ENCODE measurements at regions not wholly inside any gene's neighbourhood (a gene's known extent, or its start where the extent isn't known, plus 50 kb on each side); places are given as distances from the start of the nearest gene placed in this dataset.
"Not testable (repeated sequence)": the region's sequence is repeated elsewhere in the genome, so short reads cannot be mapped to it uniquely, and the experiment has no call there.

DNA sequence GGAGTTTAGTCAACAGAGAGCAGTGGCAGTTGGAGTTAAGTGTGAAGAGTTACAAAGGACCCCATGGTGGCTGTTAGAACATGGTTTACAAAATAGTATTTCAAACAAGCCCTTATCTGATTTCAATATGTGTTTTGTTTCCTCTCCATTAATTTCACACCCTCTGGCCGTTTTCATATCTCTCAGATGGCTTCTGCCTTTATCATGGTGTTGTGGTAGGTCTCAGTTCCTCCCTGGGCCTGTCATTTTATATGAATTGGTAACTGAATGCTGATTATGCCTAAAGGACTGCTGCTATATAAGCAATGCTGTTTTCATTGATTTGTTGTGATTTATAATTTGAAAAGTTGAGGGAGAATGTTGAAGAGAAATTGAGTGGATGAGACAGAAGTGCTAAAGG lies 686.7 kb downstream of the NYAP2 start:
- Histone ChIP-seq H3K79me1 (replicated peaks; ENCODE audit: low read length, poor library complexity, severe bottlenecking) (no peaks in the 10 kb centered on the region), H3K4me2 (ENCODE audit: low read length, poor library complexity, severe bottlenecking) (no peak overlapping the region), H3K36me3 (ENCODE audit: control insufficient read depth in 1 of 2, insufficient read depth in 2 of 2, low read depth in 1 of 2, low read length in 2 of 2) (no peaks in the 10 kb centered on the region), H3K4ac (ENCODE audit: low read depth in 1 of 2, low read length in 2 of 2) (no peak overlapping the region), H2BK15ac (ENCODE audit: low read depth, poor library complexity, severe bottlenecking) (no peak overlapping the region), H3K9ac (ENCODE audit: low read length) (no peak overlapping the region), H2BK12ac (ENCODE audit: low read length in 2 of 2) (no peak overlapping the region), H2BK5ac (ENCODE audit: low read depth, low read length, poor library complexity, severe bottlenecking) (no peak overlapping the region), H3K27ac (ENCODE audit: low read length, poor library complexity, severe bottlenecking) (no peak overlapping the region), H2BK120ac (ENCODE audit: low read depth, low read length) (no peak overlapping the region), H4K8ac (ENCODE audit: low read length) (no peak overlapping the region), H2AFZ (ENCODE audit: low read depth, low read length) (no peak overlapping the region), H3K18ac (ENCODE audit: low read depth in 1 of 2, low read length in 2 of 2) (no peak overlapping the region), H3K23ac (ENCODE audit: low read length in 2 of 2) (no peak overlapping the region), H3K9me3 (ENCODE audit: control insufficient read depth, low read length) (no peaks in the 10 kb centered on the region), H3K14ac (ENCODE audit: low read length in 2 of 2) (no peak overlapping the region), H3K27me3 (ENCODE audit: control insufficient read depth in 1 of 2, insufficient read depth in 1 of 2, low read length in 2 of 2) (no peaks in the 10 kb centered on the region), H3K4me1 (ENCODE audit: control insufficient read depth, insufficient read depth, low read depth, low read length) (peaks cover 4% of the 10 kb centered on the region), H3K4me3 (ENCODE audit: insufficient read depth in 1 of 2, low read depth in 1 of 2, low read length in 2 of 2) (no peak overlapping the region), H4K91ac (ENCODE audit: low read length) (no peak overlapping the region), H2AK5ac (ENCODE audit: low read length, severe bottlenecking) (no peak overlapping the region)
- DNase-seq: no peak
- 80% methylated on average over 1 of the region's 1 CpG for WGBS

DNA sequence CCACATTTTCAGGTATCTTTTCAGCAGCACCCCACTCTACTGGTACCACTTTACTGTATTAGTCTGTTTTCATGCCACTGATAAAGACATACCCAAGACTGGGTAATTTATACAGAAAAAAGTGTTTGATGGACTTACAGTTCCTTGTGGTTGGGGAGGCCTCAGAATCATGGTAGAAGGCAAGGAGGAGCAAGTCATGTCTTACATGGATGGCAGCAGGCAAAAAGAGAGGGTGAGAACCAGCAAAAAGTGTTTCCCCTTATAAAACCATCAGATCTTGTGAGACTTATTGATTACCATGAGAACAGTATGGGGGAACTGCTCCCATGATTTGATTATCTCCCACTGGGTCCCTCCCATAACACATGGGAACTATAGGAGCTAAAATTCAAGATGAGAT lies 685.9 kb downstream of the NYAP2 start:
- H4K91ac ChIP-seq (ENCODE audit: low read length); H3K18ac ChIP-seq (ENCODE audit: low read depth in 1 of 2, low read length in 2 of 2); H3K9ac ChIP-seq (ENCODE audit: low read length); H3K4me1 ChIP-seq (ENCODE audit: control insufficient read depth, insufficient read depth, low read depth, low read length); H2BK15ac ChIP-seq (ENCODE audit: low read depth, poor library complexity, severe bottlenecking); H3K4me2 ChIP-seq (ENCODE audit: low read length, poor library complexity, severe bottlenecking); DNase-seq; H2BK120ac ChIP-seq (ENCODE audit: low read depth, low read length); H3K4me3 ChIP-seq (ENCODE audit: insufficient read depth in 1 of 2, low read depth in 1 of 2, low read length in 2 of 2); H3K27ac ChIP-seq (ENCODE audit: low read length, poor library complexity, severe bottlenecking); H3K4ac ChIP-seq (ENCODE audit: low read depth in 1 of 2, low read length in 2 of 2); H2AK5ac ChIP-seq (ENCODE audit: low read length, severe bottlenecking); H3K14ac ChIP-seq (ENCODE audit: low read length in 2 of 2); H3K27me3 ChIP-seq (ENCODE audit: control insufficient read depth in 1 of 2, insufficient read depth in 1 of 2, low read length in 2 of 2); H2BK12ac ChIP-seq (ENCODE audit: low read length in 2 of 2); H2BK5ac ChIP-seq (ENCODE audit: low read depth, low read length, poor library complexity, severe bottlenecking); H3K79me1 ChIP-seq (replicated peaks; ENCODE audit: low read length, poor library complexity, severe bottlenecking); H2AFZ ChIP-seq (ENCODE audit: low read depth, low read length); H3K9me3 ChIP-seq (ENCODE audit: control insufficient read depth, low read length); H3K36me3 ChIP-seq (ENCODE audit: control insufficient read depth in 1 of 2, insufficient read depth in 2 of 2, low read depth in 1 of 2, low read length in 2 of 2); H3K23ac ChIP-seq (ENCODE audit: low read length in 2 of 2); H4K8ac ChIP-seq (ENCODE audit: low read length): not testable (repeated sequence)

DNA sequence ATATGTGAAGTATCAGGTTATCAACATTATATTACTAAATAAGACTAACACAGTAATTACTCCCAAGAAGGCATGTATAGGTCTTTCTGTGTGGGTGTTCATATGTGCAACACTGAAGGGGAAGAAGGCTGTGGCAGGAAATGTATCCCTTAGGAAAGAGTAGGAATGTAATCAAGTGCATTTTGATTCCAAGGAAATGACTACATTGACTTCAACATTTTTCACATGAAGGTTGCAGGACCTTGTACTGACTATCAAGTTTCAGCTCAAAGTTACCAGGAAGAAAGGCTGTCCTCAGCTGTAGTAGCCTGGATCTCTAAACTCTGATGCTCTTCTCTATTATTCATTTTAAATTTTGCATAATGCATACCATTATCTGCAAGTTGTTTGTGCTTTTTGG lies 680.8 kb downstream of the NYAP2 start:
- no peak overlapping the region for H2BK15ac ChIP-seq (ENCODE audit: low read depth, poor library complexity, severe bottlenecking)
- no peak overlapping the region for H2BK12ac ChIP-seq (ENCODE audit: low read length in 2 of 2)
- no peaks in the 10 kb centered on the region for H3K4me1 ChIP-seq (ENCODE audit: control insufficient read depth, insufficient read depth, low read depth, low read length)
- H3K14ac ChIP-seq (ENCODE audit: low read length in 2 of 2): no peak overlapping the region
- DNase-seq: peak; percentile 70
- no peak overlapping the region for H3K4ac ChIP-seq (ENCODE audit: low read depth in 1 of 2, low read length in 2 of 2)
- H3K27me3 ChIP-seq (ENCODE audit: control insufficient read depth in 1 of 2, insufficient read depth in 1 of 2, low read length in 2 of 2): no peaks in the 10 kb centered on the region
- no peak overlapping the region for H3K23ac ChIP-seq (ENCODE audit: low read length in 2 of 2)
- no peak overlapping the region for H2BK5ac ChIP-seq (ENCODE audit: low read depth, low read length, poor library complexity, severe bottlenecking)
- no peak overlapping the region for H2BK120ac ChIP-seq (ENCODE audit: low read depth, low read length)
- H3K9ac ChIP-seq (ENCODE audit: low read length): no peak overlapping the region
- no peak overlapping the region for H4K8ac ChIP-seq (ENCODE audit: low read length)
- no peak overlapping the region for H3K18ac ChIP-seq (ENCODE audit: low read depth in 1 of 2, low read length in 2 of 2)
- no peak overlapping the region for H3K4me2 ChIP-seq (ENCODE audit: low read length, poor library complexity, severe bottlenecking)
- no peak overlapping the region for H3K27ac ChIP-seq (ENCODE audit: low read length, poor library complexity, severe bottlenecking)
- no peaks in the 10 kb centered on the region for H3K79me1 ChIP-seq (replicated peaks; ENCODE audit: low read length, poor library complexity, severe bottlenecking)
- no peaks in the 10 kb centered on the region for H3K9me3 ChIP-seq (ENCODE audit: control insufficient read depth, low read length)
- H2AFZ ChIP-seq (ENCODE audit: low read depth, low read length): no peak overlapping the region
- no peak overlapping the region for H2AK5ac ChIP-seq (ENCODE audit: low read length, severe bottlenecking)
- H4K91ac ChIP-seq (ENCODE audit: low read length): no peak overlapping the region
- no peaks in the 10 kb centered on the region for H3K36me3 ChIP-seq (ENCODE audit: control insufficient read depth in 1 of 2, insufficient read depth in 2 of 2, low read depth in 1 of 2, low read length in 2 of 2)
- no peak overlapping the region for H3K4me3 ChIP-seq (ENCODE audit: insufficient read depth in 1 of 2, low read depth in 1 of 2, low read length in 2 of 2)

- no peaks in the 10 kb centered on the region for H3K4me1 ChIP-seq (ENCODE audit: control insufficient read depth, insufficient read depth, low read depth, low read length)
- no peak overlapping the region for H4K8ac ChIP-seq (ENCODE audit: low read length)
- no peak overlapping the region for H3K4me2 ChIP-seq (ENCODE audit: low read length, poor library complexity, severe bottlenecking)
- H3K9me3 ChIP-seq (ENCODE audit: control insufficient read depth, low read length): no peaks in the 10 kb centered on the region
- peak overlapping the region in 1 of 2 experiments; percentile 63 for H2BK12ac ChIP-seq (ENCODE audit: low read length in 2 of 2)
- no peak overlapping the region for H2BK120ac ChIP-seq (ENCODE audit: low read depth, low read length)
- H3K27ac ChIP-seq (ENCODE audit: low read length, poor library complexity, severe bottlenecking): no peak overlapping the region
- no peak overlapping the region for H3K4me3 ChIP-seq (ENCODE audit: insufficient read depth in 1 of 2, low read depth in 1 of 2, low read length in 2 of 2)
- no peak overlapping the region for H3K4ac ChIP-seq (ENCODE audit: low read depth in 1 of 2, low read length in 2 of 2)
- H3K23ac ChIP-seq (ENCODE audit: low read length in 2 of 2): no peak overlapping the region
- H2BK5ac ChIP-seq (ENCODE audit: low read depth, low read length, poor library complexity, severe bottlenecking): no peak overlapping the region
- no peaks in the 10 kb centered on the region for H3K27me3 ChIP-seq (ENCODE audit: control insufficient read depth in 1 of 2, insufficient read depth in 1 of 2, low read length in 2 of 2)
- peak; percentile 81 for DNase-seq
- no peak overlapping the region for H3K14ac ChIP-seq (ENCODE audit: low read length in 2 of 2)
- H3K9ac ChIP-seq (ENCODE audit: low read length): peak overlapping the region; percentile 26
- H2BK15ac ChIP-seq (ENCODE audit: low read depth, poor library complexity, severe bottlenecking): no peak overlapping the region
- no peak overlapping the region for H4K91ac ChIP-seq (ENCODE audit: low read length)
- no peak overlapping the region for H2AFZ ChIP-seq (ENCODE audit: low read depth, low read length)
- no peak overlapping the region for H2AK5ac ChIP-seq (ENCODE audit: low read length, severe bottlenecking)
- no peaks in the 10 kb centered on the region for H3K36me3 ChIP-seq (ENCODE audit: control insufficient read depth in 1 of 2, insufficient read depth in 2 of 2, low read depth in 1 of 2, low read length in 2 of 2)
- H3K79me1 ChIP-seq (replicated peaks; ENCODE audit: low read length, poor library complexity, severe bottlenecking): no peaks in the 10 kb centered on the region
- H3K18ac ChIP-seq (ENCODE audit: low read depth in 1 of 2, low read length in 2 of 2): no peak overlapping the region
Measured at GRCh38 chr2:226079671-226080181, 680.2 kb downstream of the NYAP2 start.

All from mesenchymal stem cell (in vitro differentiated cells and primary cell).